RKO (cell line): ENCODE measurements at regions not wholly inside any gene's neighbourhood (a gene's known extent, or its start where the extent isn't known, plus 50 kb on each side); places are given as distances from the start of the nearest gene placed in this dataset.
A peak's percentile ranks its signal among the peaks of the same experiment; 100 is the strongest.

Experiments used
- DNase-seq: peaks from one replicate; pipeline ENCODE4 v3.0.0-alpha.2; 2016; ENCODE audit warnings: low spot score

DNA sequence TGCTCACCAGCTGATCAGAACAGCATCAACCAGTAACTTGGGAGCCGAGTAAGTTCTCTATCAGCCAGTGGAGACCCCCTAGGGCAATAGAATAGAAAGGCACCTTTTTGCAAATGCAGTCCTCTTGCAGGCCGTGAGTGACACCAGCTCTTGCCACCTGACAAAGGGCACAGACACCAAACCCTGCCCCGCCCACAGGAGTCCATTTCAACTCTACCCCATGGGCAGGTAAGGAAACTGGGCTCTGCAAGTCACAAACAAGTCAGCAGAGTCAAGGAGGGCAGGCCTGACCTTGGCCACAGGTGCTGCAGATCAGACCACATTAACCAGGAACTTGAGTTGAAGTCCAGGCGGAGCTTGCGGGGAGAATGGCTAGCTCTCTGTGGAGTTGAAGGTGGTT, 77.4 kb upstream of the SPATA13 start:
- DNase-seq = no peak

DNA sequence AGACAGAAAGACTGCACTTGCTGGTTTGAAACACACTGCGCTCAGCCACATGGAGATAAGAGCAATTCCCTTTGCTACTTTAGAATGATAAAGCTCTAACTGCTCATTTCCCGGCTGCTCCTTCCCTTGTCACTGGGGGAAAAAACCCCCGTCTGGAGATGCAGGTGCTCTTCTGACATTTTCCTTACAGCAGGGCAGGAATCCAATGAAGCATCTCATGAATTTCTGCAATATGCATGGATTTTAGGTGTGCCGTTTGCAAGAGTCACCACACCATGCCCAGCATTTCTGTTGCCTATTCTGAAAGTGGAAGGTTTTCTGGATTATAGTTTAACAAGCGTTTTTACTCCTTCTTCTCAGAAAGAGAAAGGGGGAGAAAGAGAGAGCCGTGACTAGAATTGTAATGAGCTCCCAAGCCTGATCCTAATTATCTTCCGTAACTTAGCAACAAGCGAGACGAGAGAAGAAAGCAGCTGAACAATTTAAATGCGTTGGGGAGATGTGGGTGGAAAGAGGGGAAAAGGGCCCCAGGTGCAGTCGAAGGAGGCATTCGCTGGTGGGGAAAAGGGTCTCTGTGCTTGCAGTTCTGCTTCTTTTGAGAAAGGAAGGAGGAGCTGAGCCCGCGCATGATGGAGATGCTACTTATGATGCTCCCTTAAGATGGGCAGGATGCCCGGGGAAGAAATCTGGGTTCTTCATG, 76.6 kb upstream of the SPATA13 start:
- no peak for DNase-seq

DNA sequence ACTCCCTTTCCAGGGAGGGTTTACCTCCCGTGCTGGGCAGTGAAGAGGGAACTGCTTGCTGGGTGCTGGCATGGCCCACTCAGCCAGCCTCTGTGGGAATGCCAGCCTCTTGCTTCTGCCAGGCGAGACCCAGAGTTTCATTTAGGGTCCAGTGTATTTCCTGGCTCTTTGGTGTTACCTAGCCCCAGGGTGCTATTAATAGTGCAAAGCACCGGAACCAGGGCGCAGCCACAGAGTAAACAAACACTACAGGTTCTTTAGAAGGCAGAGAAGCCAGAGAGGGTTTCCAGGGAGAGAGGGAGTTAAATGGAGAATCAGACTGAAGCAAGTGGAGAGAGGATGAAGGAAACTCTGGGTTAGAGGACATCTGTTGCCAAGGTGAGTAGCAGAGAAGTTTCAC, 74.9 kb upstream of the SPATA13 start:
- no peak for DNase-seq

DNA sequence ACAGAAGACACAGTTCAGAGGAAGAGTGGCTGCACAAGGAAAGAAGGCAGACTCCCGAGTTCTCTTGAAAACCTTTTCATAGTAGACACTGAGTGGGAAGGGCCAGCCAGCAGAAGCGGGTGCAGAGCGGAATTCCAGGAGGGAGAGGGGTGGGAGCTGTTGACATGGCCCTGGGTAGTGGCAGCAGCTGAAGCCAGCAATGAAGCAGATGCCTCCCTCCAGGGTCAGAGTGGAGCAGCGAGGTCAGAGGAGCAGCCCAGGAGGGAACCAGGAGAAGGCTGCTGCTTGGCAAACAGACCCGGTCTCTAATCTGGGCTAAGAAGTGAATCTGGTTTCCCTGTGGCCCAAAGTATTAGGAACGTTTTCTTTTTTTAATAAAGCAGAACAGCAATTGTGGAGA, 73.9 kb upstream of the SPATA13 start:
- DNase-seq = no peak

DNA sequence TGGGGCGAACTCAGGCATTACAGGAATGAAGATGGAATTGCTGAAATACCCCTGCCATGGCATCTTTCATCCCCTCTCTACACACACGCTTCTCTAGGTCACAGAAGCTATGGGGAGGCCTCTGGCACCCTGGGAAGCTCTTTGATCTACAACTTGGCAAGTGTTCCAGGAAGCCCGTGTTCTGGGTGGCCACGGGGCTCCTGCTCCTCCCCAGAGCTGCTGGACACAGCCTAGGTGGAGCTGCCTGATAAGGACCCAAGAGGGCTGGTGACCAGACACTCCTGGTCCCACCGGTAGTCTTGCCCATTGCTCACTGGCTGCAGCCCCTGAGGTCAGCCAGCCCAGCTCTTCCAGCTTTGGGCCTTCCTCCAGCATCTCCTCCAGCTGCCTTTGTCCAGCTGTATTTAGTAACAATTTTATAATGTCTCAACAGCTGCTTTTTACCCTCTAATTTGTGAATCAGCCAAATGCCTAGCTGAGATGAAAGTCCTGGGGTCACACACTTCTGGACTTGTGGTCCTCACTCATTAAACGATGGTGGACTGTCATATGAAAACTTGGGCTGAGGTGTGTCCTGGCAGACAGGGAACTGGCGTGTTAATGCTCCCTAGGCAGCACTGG, 72.8 kb upstream of the SPATA13 start:
- no peak for DNase-seq

DNA sequence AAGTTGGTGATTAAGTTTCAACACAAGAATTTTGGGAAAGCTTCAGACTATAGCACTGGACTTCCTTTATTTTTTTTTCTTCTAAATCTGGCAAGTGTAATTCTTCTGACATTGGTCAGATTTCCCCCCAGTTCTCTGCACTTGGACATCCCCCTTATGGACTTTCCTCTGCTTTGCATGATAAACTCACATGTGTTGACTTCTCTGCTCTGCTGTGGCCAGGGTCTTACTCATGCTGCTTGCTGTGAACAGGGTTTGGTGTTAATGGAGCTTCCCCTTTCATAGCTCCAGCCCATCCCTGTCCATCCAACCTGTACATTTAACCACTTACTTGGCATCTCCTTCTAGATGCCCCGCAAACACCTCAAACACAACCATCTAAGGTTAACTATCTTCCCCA, 70.5 kb upstream of the SPATA13 start:
- DNase-seq = no peak

DNA sequence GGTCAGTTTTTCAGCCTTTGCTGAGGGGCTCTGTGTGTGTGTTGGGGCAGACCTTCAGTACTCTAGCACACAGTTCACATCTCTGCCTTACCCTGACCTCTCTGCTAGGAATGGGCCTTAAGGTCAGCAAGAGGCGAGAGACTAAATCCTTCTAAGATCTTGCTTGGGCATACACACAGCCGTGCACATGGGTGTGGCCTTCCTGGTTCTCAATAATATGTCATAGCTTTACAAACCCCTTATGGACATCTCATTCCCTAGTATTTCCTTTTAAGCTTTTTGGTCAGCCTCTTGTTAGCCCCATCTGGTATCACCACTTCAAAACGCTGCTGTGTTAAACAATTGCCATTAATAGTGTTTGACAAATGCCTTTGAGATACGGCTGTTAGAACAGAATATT, 69.4 kb upstream of the SPATA13 start:
- no peak for DNase-seq

DNA sequence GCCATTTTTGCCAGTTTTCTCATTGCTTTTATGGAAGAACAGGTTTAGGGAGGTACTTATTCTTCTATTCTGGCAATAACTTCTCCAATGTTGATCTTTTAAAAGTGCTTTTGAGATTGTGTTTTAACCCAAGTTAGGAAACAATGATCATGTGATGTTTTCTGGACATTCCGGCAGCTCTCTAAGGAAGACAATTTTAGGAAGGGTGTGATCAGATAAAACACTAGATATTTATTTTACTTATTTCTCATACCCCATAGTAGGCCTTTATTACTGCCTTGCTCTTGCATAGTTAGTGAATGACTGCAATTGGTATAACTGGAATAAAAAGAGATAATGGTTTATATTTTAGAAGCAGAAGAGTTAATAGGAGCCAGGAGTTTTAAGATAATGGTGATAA, 68.4 kb upstream of the SPATA13 start:
- DNase-seq = no peak

DNA sequence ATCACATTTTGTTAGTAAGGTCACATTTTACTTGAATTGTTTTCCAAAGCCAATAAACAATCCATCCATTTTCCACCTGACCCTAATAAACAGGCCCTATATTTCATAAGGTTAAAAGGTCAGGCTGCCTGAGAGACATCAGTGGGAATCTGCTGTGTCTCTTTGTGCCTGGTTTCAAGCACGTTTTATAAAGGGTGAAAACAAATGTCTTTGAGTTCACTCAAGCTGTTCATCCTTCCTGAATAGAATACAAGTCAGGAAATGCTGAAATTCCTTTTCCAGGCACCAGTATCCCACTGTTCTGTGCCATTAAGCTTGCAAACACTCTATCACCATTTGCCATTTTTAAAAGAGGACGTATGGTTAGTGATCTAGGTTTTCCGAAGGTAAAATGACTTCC, 67.5 kb upstream of the SPATA13 start:
- no peak for DNase-seq

DNA sequence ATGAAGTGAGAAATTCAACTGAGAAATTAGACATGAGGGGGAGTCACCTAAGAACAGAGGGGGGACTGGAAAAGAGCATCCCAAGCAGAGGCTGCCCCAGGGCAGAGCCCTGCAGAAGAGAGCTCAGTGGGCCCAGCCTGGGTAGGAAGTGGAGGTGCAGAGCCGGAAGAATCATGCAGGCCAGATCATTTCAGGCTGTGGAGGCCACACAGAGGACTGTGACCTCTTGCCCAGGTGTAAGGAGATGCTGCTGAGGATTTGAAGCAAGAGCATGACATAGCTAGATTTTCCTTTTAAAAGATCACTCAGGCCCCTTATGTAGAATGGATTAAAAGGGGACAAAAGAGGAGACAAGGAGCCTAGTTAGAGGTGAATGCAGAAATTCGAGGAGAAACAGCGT, 63.9 kb upstream of the SPATA13 start:
- no peak for DNase-seq

DNA sequence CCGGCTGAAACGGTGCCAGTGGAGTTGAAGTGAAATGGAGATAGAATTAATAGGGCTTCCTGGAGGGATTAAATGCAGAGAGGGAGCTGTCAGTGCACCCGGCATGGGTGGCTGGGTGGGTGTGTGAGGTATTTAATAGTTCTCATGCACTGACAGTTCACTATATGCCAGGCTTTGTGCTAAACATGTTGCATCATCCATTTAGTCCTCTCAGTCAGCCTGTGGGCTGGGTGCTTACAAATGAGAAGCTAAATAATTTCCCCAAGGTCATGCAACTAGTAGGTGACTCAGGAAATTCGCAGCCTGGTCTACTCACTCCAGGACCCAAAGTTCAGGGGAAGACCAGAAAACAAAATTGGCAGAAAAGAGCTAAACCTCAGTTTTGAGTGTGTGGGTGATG, 63.5 kb upstream of the SPATA13 start:
- DNase-seq = peak; percentile 32

DNA sequence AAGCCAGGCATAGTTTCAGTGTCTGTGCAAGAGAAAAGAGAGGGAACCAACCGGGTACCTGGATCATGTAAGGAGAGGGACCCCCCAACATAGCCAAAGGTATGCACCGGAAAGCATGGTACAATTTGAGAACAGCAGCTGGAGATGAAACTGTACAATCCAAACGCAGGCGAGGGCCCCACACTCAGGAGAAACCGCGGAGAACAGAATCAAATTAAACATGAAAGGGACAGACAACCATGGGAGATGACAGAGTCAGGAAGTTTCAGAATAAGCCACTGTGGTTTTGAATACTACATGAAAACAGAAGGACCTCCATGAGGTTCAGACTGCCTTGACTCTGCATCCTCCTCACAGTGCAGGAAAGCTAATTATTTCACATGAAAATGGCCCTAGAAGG, 62.9 kb upstream of the SPATA13 start:
- no peak for DNase-seq

DNA sequence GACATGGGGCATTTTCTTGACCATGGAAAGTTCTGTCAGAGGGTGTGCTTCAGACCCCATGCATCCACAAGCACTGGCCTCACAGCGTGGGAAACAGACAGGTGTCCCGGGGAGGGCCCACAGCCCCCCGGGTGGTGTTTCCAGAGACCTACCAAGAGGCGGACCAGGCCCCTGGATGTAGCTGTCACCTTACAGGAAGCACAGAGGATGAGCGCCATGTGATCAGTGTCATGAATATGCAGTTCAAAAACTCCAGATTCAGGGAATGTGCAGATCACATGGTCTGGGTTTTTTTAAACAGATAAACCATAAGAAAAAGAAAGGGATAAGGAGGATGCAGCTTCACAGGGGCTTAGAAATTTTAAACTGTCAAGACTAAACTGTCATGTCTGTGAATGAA, 61.0 kb upstream of the SPATA13 start:
- no peak for DNase-seq

DNA sequence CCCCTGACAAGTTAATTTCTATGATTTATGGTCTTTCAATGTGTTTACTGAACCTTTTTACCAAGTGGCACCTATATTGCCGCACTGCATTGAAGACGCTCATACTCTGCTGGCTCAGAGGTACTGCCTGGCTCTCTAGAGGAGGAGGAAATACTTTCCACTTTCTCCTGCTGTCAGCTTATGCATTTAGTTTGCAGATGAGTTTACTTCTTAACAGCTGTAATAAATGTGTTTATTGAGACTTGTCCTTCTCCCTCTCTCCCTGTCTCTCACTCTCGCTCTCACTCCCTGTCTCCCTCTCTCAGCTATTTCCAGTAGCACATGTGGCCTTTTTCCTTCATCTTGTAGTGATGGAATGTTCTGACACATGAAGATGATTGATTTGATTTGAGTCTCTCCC, 60.3 kb upstream of the SPATA13 start:
- no peak for DNase-seq

DNA sequence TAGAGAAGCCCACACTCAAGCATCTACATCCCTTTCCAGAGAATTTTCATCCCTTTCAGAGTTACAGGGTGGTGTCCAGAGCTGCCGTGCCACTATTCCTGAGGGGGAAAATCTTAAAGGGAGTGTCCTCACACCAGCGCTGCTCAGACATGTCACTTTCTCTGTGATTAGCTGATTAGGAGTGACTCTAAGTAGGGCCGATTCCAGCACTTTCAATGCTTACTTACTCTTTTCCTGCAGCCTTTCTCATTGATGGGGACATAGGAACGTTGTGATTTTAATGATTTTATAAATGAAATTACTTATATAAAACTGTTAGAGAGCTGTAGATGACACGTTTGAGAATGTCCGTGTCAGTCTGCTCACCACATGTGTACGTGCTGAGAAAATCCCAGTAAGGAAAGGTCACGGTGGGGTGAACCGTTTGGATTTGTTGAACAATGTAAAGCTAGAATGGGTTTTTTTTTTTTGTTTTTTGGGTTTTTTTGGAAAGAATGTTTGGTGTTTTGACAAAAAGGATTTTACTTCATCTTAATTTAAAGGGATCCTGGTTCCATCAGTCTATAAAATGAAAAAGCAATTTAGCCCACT, 56.6 kb upstream of the SPATA13 start:
- DNase-seq = no peak

DNA sequence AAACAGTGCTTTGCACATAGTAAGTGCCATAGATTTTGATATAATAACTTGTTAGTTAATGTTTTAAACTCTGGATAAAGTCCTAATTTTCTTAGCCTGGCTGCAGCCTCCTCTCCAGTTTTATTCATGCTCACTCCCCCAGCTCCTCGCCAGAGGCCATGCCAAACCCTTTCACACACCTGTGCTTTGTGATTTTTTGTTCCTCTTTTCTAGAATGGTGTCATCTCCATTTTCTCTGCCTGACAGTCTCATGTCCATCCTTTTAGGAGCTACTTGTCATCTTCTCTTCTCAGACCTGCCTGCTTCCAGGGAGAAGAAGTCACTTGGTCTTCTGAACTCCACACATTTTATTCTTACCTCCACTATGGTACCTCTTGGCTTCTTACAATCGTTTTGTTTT, 55.8 kb upstream of the SPATA13 start:
- no peak for DNase-seq

DNA sequence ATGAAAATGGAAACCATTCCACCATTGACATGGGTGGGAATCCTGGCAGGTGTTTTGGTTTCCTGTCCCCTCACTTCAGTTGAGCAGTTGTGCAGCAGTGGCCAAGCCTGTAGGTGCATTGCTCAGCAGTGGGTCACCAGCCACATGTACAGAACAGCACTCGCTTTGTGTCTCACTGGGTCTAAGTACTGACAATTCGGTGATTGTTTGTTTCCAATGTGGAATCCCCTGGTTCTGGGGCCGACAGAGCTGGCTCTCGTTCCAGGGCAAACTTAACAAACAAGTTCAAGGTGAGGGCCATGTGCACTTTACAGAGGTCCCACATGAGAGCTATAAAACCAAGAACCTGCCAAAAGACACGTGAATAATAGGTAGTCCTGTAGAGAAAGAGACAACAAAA, 54.1 kb upstream of the SPATA13 start:
- no peak for DNase-seq

DNA sequence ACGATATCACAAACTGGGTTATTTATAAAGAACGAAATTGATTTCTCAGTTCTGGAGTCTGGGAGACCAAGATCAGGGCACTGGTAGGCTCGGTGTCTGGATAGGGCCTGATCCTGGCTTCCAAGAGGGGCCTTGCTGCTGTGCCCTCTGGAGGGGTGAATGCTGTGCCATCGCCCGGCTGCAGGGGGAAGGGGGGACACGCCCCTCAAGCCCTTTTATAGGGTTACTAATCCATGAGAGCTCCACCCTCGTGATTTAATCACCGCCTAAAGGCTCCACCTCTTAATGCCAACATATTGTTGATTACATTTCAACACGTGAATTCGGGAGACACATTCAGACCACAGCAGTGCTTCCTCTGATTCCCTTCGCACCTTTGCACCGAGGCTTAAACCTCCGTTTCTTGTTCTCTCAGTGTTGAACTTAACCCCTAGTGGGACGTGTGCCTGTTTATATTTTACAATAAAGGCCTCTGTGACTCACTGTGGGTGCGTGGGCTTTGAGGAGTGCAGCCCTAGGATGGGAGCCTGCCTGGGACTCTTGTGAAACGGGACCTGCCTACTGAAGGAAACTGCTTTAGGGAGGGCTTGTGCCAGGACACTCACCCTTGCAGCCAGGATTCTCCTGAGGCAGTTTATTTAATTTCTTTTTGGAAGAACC, 52.4 kb upstream of the SPATA13 start:
- DNase-seq = no peak

DNA sequence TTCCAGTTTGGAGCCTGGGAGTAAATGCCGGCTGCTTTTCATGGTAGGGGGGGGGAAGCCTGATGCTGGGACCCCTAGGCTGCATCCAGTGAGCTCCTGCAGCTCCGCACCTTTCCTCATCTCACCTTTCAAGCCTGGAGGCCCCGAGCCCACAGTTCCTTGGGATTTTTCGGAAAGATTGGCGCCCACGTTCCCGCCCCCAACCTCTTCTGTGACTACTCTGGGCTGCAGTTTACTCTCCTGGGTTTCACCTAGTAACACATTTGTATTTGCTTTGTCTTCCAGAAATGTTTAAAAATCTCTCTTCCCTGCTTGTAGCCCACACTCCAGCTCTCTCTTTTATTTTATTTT, 51.9 kb upstream of the SPATA13 start:
- no peak for DNase-seq

DNA sequence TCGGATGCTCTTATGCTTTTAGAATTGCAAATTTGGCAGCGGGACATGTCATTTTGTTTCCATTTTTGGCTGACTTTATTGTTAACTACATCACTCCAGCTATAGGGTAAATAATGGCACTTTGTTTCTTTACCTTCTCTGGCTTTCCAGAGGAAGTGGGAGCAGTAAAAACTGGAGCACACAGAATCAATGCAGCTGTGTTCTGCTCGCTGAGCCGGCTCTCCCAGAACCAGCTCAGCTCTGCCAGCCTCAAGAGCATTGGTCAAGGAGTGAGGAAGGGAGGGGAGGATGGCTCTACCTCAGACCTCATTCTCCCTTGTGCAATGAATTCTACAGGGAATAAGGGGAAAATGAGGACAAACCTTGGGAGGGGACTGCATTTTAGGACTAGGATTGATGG, 50.5 kb upstream of the SPATA13 start:
- DNase-seq = no peak
